Activated CD8-positive, alpha-beta T cell treated with anti-CD3 and anti-CD28 coated beads, Interleukin-2, amount 10 ng/mL, durations not matched to agents 7 days and 5 days (primary cell): ENCODE measurements at regions not wholly inside any gene's neighbourhood (a gene's known extent, or its start where the extent isn't known, plus 50 kb on each side); places are given as distances from the start of the nearest gene placed in this dataset.

ENCODE experiments used
- ATAC-seq: fragments of 150-1000 bp; cut with Tn5 transposase; one replicate; pipeline ENCODE4 v1.10.0; 2021; ENCODE audit warnings: moderate library complexity
- CTCF ChIA-PET: fragments of 350-600 bp; sonication (Branson Sonifier 250); formaldehyde crosslinking; loops from one replicate; lab custom pipeline; 2021; ENCODE audit warnings: antibody characterized with exemption; lab: Charles Lee
- POLR2A ChIA-PET: fragments of 350-600 bp; sonication (Branson Sonifier 250); formaldehyde crosslinking; loops from one replicate; lab custom pipeline; 2021; ENCODE audit warnings: antibody characterized with exemption; lab: Charles Lee
- DNase-seq: peaks from one replicate; pipeline ENCODE4 v3.0.0-alpha.2; 2020
- H3K27ac Mint-ChIP-seq: one replicate; pipeline ENCODE4 v1.8.0; 2021; ENCODE audit warnings: mild to moderate bottlenecking, mixed read lengths
- H3K27me3 Mint-ChIP-seq: one replicate; pipeline ENCODE4 v1.8.0; 2021; ENCODE audit warnings: low read depth, mixed read lengths
- H3K36me3 Mint-ChIP-seq: one replicate; pipeline ENCODE4 v1.8.0; 2021; ENCODE audit warnings: low read depth, mixed read lengths
- H3K4me1 Mint-ChIP-seq: one replicate; pipeline ENCODE4 v1.8.0; 2021; ENCODE audit warnings: low read depth, mixed read lengths
- H3K4me3 Mint-ChIP-seq: one replicate; pipeline ENCODE4 v1.8.0; 2021; ENCODE audit warnings: mild to moderate bottlenecking, mixed read lengths
- H3K9me3 Mint-ChIP-seq: one replicate; pipeline ENCODE4 v1.8.0; 2022; ENCODE audit warnings: mixed read lengths; ENCODE audit not compliant: insufficient read depth

DNA sequence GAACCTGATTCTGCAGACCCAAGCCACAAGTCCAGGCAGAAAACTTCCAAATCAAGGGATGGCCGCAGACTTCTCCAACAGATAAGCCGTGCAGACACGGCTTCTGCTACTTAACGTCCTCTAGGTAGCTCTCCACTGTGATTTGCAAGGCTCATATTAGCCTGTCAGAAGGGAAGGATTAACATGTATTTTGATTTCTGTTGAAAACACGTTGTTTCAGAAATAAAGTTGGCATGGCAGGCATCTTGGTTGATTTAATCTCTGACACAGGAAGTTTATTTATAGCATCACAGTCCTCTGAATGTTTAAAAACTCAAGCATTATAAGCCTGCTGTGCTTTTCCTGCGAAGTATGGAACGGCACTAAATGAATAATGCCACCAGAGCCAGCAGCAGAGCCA, 166.8 kb upstream of the TOX3 start:
- Mint-ChIP-seq H3K27ac (no peak overlapping the region), H3K36me3 (no peaks in the 10 kb centered on the region), H3K4me3 (no peak overlapping the region), H3K4me1 (no peaks in the 10 kb centered on the region), H3K27me3 (no peaks in the 10 kb centered on the region), H3K9me3 (no peaks in the 10 kb centered on the region)
- CTCF ChIA-PET = no interaction called here
- ATAC-seq = no peak
- POLR2A ChIA-PET = no interaction called here
- DNase-seq = no peak

DNA sequence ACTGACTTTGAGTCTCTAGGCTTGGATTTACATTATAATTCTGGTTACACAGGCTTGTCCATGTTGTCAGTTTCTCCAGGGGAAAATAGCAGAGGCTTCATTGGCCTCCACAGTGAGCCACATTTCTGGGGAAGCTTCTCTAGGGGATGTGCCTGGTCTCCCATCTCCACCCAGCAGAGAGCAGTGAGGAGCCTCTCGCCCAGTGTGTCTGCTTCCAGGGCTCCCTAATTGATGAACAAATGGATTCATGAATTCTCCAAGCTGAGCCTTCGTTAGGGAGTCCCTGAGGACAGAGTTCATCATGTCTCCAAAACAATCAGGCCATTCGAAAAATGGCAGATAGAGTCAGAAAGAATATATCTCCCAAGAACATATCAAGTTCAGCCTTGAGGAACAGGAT, 162.4 kb upstream of the TOX3 start:
- CTCF ChIA-PET = no interaction called here
- Mint-ChIP-seq H3K9me3 (no peaks in the 10 kb centered on the region), H3K27ac (no peak overlapping the region)

DNA sequence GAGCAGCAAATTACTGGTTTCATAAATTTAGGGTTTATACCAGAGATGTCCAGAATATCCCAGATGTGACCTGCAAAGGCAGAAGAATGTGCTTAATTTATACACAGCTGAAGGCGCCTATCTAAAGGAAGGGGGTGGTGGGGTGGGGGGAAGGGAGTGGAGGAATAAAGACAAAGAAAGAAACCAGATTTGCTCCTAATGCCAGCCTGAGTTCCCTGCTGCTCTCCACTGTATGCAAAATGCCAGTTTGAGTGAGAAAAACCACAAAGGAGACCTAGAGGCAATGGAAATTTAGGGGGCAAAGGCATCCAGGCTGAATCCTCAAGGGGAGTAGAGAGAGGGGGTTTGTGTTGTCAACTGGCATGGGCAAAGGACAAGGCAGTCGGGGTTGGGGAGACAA, 161.5 kb upstream of the TOX3 start:
- ATAC-seq (no peak), DNase-seq (no peak)
- Mint-ChIP-seq H3K27me3 (no peaks in the 10 kb centered on the region), H3K9me3 (no peaks in the 10 kb centered on the region), H3K36me3 (no peaks in the 10 kb centered on the region), H3K27ac (no peak overlapping the region), H3K4me1 (no peaks in the 10 kb centered on the region), H3K4me3 (no peak overlapping the region)
- POLR2A ChIA-PET = interaction anchor here (0.6 kb wide), 1 partner anchor 903 kb away, joined by 3 read pairs; no protein-coding TSS in a partner anchor
- CTCF ChIA-PET = no interaction called here

More for the DNA sequence above, 162.4 kb upstream of the TOX3 start:
- Mint-ChIP-seq H3K36me3 (no peaks in the 10 kb centered on the region), H3K4me1 (no peaks in the 10 kb centered on the region), H3K27me3 (no peaks in the 10 kb centered on the region), H3K4me3 (no peak overlapping the region)
- POLR2A ChIA-PET = no interaction called here
- no peak for ATAC-seq
- DNase-seq = no peak

DNA sequence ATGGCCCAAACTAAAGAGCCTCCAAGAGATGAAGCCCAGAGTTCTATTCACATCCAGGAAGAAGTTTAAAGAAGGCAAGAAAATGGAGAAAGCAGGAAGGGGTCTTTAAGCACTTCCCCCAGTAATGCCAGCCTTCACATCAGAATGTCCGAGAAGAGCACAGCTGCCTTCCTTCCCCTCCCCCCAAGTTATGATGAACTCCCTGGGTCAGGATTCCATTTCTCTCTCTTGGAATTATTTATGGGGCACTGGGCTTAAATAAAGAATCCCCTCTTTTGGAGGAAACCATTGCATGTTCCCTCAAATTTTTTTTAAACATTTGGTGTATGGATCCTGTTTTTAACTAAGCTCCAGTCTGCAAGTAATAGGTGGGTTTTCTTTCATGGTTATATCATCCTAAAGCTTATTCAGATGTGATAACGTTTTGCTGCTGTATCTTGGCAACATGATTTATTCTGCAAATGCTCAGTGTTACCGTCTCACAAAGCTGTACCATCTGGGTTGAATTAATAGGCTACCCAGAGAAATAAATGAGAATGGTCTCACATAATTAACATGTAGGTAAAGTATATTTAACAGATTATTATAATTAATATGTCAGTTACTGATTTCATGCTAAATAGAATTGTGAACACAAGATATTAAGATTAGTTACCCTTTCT, 160.9 kb upstream of the TOX3 start:
- ChIA-PET POLR2A (interaction anchor here (0.6 kb wide), 1 partner anchor 904 kb away, joined by 3 read pairs; no protein-coding TSS in a partner anchor), CTCF (no interaction called here)
- Mint-ChIP-seq H3K27ac (no peak overlapping the region), H3K4me3 (no peak overlapping the region), H3K27me3 (no peaks in the 10 kb centered on the region), H3K36me3 (no peaks in the 10 kb centered on the region), H3K9me3 (no peaks in the 10 kb centered on the region), H3K4me1 (no peaks in the 10 kb centered on the region)
- no peak for ATAC-seq
- no peak for DNase-seq

DNA sequence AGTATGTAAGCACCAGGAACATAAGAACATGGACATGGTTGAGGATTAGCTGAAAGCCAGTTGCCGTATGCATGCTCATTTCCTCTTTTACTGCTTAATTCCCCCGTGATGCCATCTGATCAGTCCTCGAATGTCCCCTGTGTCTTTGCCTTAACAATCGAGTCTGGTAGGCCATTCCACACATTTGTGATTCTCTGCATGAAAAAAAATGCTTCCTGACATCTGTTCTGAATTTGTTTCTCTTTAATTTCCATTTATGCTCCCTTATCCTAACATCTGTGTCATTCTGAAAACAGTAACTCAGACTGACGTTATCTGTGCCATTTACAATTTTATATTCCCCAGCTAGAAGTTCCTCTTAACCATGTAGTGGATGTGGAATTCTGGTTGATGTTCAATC, 158.2 kb upstream of the TOX3 start:
- Mint-ChIP-seq H3K36me3 (no peaks in the 10 kb centered on the region), H3K4me3 (no peak overlapping the region), H3K27ac (no peak overlapping the region), H3K27me3 (no peaks in the 10 kb centered on the region), H3K9me3 (no peaks in the 10 kb centered on the region), H3K4me1 (no peaks in the 10 kb centered on the region)
- ChIA-PET CTCF (no interaction called here), POLR2A (interaction anchor here (0.7 kb wide), 1 partner anchor 322 kb away, joined by 4 read pairs; no protein-coding TSS in a partner anchor)
- DNase-seq (no peak), ATAC-seq (no peak)

DNA sequence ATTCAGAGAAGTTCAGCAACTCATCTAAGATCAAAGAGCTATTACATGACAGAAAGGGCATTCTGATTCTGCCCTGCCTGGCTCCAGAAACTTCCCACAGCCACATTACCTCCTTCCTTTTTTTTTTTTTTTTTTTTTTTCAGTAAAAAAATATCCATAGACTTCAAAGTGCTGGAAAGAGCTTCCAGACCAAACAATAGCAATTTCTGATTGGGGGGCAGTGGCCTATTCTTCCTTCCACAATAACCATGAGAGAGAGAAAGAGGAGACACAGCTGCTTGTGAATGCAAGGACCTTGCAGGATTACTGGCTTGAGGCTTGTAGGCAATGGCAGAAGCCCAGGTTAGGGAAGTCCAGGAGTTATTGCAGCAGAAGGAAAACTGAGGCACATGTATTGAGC, 151.0 kb upstream of the TOX3 start:
- no peaks in the 10 kb centered on the region for H3K4me1 Mint-ChIP-seq
- no peak overlapping the region for H3K4me3 Mint-ChIP-seq
- H3K27ac Mint-ChIP-seq = no peak overlapping the region
- H3K36me3 Mint-ChIP-seq = no peaks in the 10 kb centered on the region
- no peaks in the 10 kb centered on the region for H3K27me3 Mint-ChIP-seq
- DNase-seq (no peak), ATAC-seq (no peak)
- H3K9me3 Mint-ChIP-seq = peaks cover 7% of the 10 kb centered on the region
- ChIA-PET POLR2A (no interaction called here), CTCF (no interaction called here)

DNA sequence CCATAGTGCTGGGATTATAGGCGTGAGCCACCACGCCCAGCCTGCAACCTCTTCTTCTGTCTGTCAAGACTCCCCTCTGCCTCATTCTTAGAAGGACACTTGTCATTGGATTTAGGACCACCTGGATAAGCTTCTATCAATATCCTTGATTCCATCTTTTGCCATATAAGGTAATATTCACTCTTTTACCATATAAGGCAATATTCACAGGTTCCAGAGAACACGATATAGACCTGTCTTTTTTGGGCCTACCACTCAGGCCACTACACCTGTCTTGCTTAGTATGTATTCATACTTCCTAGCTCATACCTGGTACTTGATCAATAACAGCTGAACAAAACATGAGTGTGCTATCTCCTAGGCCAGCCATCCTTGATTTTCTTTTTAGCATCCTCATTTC, 149.2 kb upstream of the TOX3 start:
- DNase-seq = no peak
- ChIA-PET POLR2A (no interaction called here), CTCF (no interaction called here)
- Mint-ChIP-seq H3K27me3 (no peaks in the 10 kb centered on the region), H3K27ac (no peak overlapping the region), H3K9me3 (peaks cover 10% of the 10 kb centered on the region), H3K4me1 (no peaks in the 10 kb centered on the region), H3K4me3 (no peak overlapping the region), H3K36me3 (no peaks in the 10 kb centered on the region)
- no peak for ATAC-seq

DNA sequence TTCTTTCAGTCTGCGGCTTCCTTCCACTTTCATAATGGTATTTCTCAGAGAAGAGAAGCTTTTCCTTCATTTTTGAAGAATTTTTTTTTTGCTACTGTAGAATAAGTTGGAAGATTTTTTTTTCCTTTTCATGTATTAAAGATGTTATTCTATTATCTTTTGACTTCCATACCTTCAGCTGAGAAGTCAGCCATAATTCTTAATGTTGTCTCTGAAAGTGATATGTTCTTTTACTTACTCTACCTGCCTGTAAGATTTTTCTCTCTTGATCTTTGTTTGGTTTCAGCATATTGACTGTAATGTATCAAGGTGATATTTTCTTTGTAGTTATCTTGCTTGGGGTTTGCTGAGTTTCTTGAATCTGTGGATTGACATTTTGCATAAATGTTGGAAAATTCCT, 143.5 kb upstream of the TOX3 start:
- H3K27me3 Mint-ChIP-seq = no peaks in the 10 kb centered on the region
- no peak overlapping the region for H3K4me3 Mint-ChIP-seq
- ATAC-seq (no peak), DNase-seq (no peak)
- H3K4me1 Mint-ChIP-seq = no peaks in the 10 kb centered on the region
- ChIA-PET POLR2A (no interaction called here), CTCF (no interaction called here)
- peaks cover 10% of the 10 kb centered on the region for H3K9me3 Mint-ChIP-seq
- no peak overlapping the region for H3K27ac Mint-ChIP-seq
- H3K36me3 Mint-ChIP-seq = no peaks in the 10 kb centered on the region

DNA sequence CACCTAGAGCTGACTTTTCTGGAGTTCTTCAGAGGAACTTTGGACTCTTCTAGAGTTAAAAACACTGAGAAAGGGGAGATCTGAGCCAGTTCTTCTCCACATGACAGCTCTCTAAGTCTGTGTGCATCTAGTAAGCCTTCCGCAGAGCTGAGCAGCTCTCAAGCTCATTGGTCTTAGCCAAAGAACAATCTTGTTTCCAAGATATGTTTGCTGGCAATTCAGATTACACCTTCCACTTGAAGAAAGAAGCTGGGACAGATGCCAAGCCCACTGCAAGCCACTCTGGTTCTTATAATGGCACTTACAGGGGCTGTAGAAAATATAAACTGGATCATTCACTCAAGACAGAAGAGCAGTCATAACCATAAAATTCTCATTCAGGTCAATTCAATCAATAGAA, 134.1 kb upstream of the TOX3 start:
- H3K4me3 Mint-ChIP-seq = no peak overlapping the region
- ChIA-PET POLR2A (no interaction called here), CTCF (no interaction called here)

DNA sequence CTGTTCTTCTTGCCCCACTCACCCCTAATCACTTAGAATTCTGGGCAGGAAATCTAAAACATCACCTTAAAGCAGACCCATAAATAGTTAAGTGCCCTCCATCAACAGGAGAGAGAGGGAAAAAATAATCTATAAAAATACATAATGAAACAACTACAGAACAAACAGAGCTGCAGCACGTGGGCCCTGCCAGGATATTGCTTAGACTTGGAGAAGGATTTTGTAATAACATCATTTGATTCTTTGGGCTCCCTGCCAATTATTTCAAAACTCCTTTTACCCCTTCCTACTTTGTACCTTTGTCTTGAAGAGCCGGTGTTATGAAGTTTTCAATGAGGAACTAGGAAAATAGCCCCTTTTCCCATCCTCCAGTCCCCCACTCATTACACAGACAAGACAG, 130.6 kb upstream of the TOX3 start:
- Mint-ChIP-seq H3K4me1 (no peaks in the 10 kb centered on the region), H3K9me3 (no peaks in the 10 kb centered on the region), H3K27ac (no peak overlapping the region), H3K4me3 (no peak overlapping the region), H3K27me3 (no peaks in the 10 kb centered on the region), H3K36me3 (no peaks in the 10 kb centered on the region)
- ATAC-seq (no peak), DNase-seq (no peak)
- ChIA-PET CTCF (no interaction called here), POLR2A (no interaction called here)

More for the DNA sequence above, 134.1 kb upstream of the TOX3 start:
- Mint-ChIP-seq H3K27ac (no peak overlapping the region), H3K27me3 (no peaks in the 10 kb centered on the region), H3K36me3 (no peaks in the 10 kb centered on the region), H3K9me3 (no peaks in the 10 kb centered on the region), H3K4me1 (no peaks in the 10 kb centered on the region)
- DNase-seq = no peak
- no peak for ATAC-seq

DNA sequence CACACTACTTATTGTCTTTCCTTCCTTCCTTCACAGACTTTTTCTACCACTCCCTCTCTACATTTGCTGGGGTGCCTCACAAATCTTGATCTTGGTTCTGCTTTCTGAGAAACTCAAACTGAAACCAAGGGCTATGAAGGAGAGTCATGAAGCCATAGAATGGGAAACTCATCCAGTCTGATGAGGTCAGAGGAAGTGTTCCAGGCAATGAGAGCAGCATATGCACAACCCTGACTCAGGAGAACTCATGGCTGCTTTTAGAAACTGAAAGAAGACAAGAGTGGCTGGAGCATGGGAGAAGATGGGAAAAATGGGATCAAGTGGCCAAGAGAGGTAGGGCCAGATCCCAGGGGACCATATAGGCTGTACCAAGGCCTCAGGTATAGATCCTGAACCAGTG, 130.0 kb upstream of the TOX3 start:
- H3K27me3 Mint-ChIP-seq = no peaks in the 10 kb centered on the region
- no peaks in the 10 kb centered on the region for H3K4me1 Mint-ChIP-seq
- no peaks in the 10 kb centered on the region for H3K36me3 Mint-ChIP-seq
- H3K9me3 Mint-ChIP-seq = no peaks in the 10 kb centered on the region
- ATAC-seq (no peak), DNase-seq (no peak)
- ChIA-PET POLR2A (no interaction called here), CTCF (no interaction called here)
- no peak overlapping the region for H3K27ac Mint-ChIP-seq
- no peak overlapping the region for H3K4me3 Mint-ChIP-seq

DNA sequence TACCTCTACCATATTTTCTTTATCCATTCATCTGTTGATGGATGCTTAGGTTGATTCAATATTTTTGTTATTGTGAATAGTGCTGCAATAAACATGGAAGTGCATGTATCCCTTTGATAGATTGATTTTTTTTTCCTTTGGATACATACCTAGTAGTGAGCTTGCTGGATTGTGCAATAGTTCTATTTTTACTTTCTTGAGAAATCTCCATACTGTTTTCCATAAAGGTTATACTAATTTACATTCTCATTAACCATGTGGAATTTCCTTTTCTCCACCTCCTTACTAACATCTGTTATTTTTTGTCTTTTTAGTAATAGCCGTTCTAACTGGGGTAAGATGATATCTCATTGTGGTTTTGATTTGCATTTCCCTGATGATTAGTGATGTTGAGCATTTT, 124.6 kb upstream of the TOX3 start:
- H3K4me3 Mint-ChIP-seq = no peak overlapping the region
- no peaks in the 10 kb centered on the region for H3K27me3 Mint-ChIP-seq
- ChIA-PET POLR2A (no interaction called here), CTCF (no interaction called here)
- ATAC-seq (no peak), DNase-seq (no peak)
- H3K27ac Mint-ChIP-seq = no peak overlapping the region
- no peaks in the 10 kb centered on the region for H3K4me1 Mint-ChIP-seq
- H3K9me3 Mint-ChIP-seq = no peaks in the 10 kb centered on the region
- no peaks in the 10 kb centered on the region for H3K36me3 Mint-ChIP-seq

DNA sequence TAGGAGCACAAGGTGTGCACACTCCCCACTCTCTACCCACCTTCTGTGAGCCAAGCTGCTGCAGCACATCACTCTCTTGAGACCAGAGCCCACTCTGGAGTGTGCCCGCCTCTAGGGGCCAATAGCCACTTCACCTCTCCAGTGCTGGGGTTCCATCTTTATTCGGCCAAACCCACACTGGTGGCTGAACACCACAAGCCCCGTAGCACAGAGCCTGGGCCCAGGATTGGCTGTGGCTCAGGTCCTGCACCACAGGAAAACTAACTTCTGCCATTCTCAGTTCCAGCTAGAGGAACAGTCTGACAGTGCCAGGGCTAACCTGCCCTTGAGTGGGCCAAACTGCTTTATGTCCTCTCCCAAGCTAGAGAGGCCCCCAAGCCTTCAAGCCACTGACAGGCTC, 111.0 kb upstream of the TOX3 start:
- ATAC-seq = no peak
- H3K36me3 Mint-ChIP-seq = no peaks in the 10 kb centered on the region
- POLR2A ChIA-PET = interaction anchor here (0.6 kb wide), 1 partner anchor 29 kb away, joined by 3 read pairs; no protein-coding TSS in a partner anchor

More for the DNA sequence above, 111.0 kb upstream of the TOX3 start:
- no peak overlapping the region for H3K4me3 Mint-ChIP-seq
- CTCF ChIA-PET = no interaction called here
- H3K27me3 Mint-ChIP-seq = no peaks in the 10 kb centered on the region
- DNase-seq = no peak
- H3K4me1 Mint-ChIP-seq = no peaks in the 10 kb centered on the region
- peaks cover 6% of the 10 kb centered on the region for H3K9me3 Mint-ChIP-seq
- H3K27ac Mint-ChIP-seq = no peak overlapping the region
